GM19099 (cell line): ENCODE measurements at regions not wholly inside any gene's neighbourhood (a gene's known extent, or its start where the extent isn't known, plus 50 kb on each side); places are given as distances from the start of the nearest gene placed in this dataset.

Experiments used
- POLR2A ChIP-seq: IDR thresholded peaks from 3 replicates; pipeline ENCODE4 v1.6.1; 2011; ENCODE audit warnings: low read depth; ENCODE audit not compliant: insufficient read length; ENCODE audit errors: extremely low read depth

- no peak for TF ChIP-seq POLR2A
Observed at GRCh38 chr6:120785459-120786086, 548.7 kb downstream of the TBC1D32 start.

GRCh38 chr6:120779441-120779840 is 554.8 kb downstream of the TBC1D32 start:
- no peak for TF ChIP-seq POLR2A

- TF ChIP-seq POLR2A, result no peak
Observed at GRCh38 chr6:120775698-120776097, 558.6 kb downstream of the TBC1D32 start.

- no peak for TF ChIP-seq POLR2A
Observed at GRCh38 chr6:120774275-120774674, 560.0 kb downstream of the TBC1D32 start.

GRCh38 chr6:120771019-120771418 is 563.3 kb downstream of the TBC1D32 start:
- no peak for TF ChIP-seq POLR2A

GRCh38 chr6:120764312-120764711 is 570.0 kb downstream of the TBC1D32 start:
- TF ChIP-seq POLR2A, result no peak

GRCh38 chr6:120759570-120759969 is 574.7 kb downstream of the TBC1D32 start:
- no peak for TF ChIP-seq POLR2A

GRCh38 chr6:120736740-120737139 is 597.5 kb downstream of the TBC1D32 start:
- TF ChIP-seq POLR2A, result no peak

- TF ChIP-seq POLR2A, result no peak
Observed at GRCh38 chr6:120735641-120736040, 598.6 kb downstream of the TBC1D32 start.

GRCh38 chr6:120711255-120711654 is 623.0 kb downstream of the TBC1D32 start:
- no peak for TF ChIP-seq POLR2A

- no peak for TF ChIP-seq POLR2A
Observed at GRCh38 chr6:120700001-120700400, 634.3 kb downstream of the TBC1D32 start.

- no peak for TF ChIP-seq POLR2A
Observed at GRCh38 chr6:120686492-120686891, 647.8 kb downstream of the TBC1D32 start.

- TF ChIP-seq POLR2A, result no peak
Observed at GRCh38 chr6:120682145-120682544, 652.1 kb downstream of the TBC1D32 start.

GRCh38 chr6:120681204-120681603 is 653.1 kb downstream of the TBC1D32 start:
- no peak for TF ChIP-seq POLR2A

GRCh38 chr6:120675886-120676285 is 658.4 kb downstream of the TBC1D32 start:
- no peak for TF ChIP-seq POLR2A

- no peak for TF ChIP-seq POLR2A
Observed at GRCh38 chr6:120671519-120671918, 662.8 kb downstream of the TBC1D32 start.

- no peak for TF ChIP-seq POLR2A
Observed at GRCh38 chr6:120652506-120652905, 681.8 kb downstream of the TBC1D32 start.
